Activated naive CD4-positive, alpha-beta T cell treated with Interleukin-2 at 50 U/mL for 16 hours (primary cell): ENCODE measurements at regions not wholly inside any gene's neighbourhood (a gene's known extent, or its start where the extent isn't known, plus 50 kb on each side); places are given as distances from the start of the nearest gene placed in this dataset.

ENCODE experiments used
- DNase-seq: peaks from one replicate; pipeline ENCODE4 v3.0.0-alpha.2; 2020

DNA sequence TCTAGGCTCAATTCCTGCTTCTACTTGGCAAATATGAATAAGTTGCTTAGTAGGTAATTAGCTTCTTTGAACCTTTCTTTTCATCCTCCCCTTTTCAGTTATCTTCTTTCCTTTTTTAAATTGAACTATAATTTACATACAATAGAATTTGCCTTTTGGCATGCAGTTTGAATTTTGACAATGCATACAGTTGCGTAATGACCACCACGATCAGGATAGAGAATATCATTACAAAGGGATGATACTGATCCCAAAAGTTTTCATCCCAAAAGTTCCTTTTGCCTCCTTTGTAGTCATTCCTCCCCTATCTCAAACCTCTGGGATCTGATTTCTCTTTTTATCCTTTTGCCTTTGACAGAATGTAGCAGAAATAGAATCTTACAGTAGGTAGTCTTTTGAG is 164.4 kb downstream of the NOC3L start:
- DNase-seq, result no peak

DNA sequence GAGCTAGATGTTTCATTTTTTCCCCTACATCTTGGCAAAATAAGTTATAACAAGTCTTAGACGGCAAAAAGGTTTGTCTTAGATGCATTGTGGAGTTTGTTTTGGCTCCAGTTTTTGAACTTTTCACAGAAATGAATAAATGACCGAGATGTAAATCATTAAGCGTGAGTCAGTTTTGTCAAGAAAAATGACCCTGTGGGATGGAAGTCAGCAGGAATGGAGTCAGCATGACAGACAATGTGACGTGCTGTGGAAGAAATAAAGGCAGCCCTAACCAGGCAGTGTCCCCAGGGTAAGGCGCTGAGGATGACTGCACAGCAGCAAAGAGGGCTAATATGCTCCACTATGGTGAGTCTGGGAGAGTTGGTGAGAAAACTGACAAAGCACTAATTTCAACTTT is 163.2 kb downstream of the NOC3L start:
- no peak for DNase-seq

DNA sequence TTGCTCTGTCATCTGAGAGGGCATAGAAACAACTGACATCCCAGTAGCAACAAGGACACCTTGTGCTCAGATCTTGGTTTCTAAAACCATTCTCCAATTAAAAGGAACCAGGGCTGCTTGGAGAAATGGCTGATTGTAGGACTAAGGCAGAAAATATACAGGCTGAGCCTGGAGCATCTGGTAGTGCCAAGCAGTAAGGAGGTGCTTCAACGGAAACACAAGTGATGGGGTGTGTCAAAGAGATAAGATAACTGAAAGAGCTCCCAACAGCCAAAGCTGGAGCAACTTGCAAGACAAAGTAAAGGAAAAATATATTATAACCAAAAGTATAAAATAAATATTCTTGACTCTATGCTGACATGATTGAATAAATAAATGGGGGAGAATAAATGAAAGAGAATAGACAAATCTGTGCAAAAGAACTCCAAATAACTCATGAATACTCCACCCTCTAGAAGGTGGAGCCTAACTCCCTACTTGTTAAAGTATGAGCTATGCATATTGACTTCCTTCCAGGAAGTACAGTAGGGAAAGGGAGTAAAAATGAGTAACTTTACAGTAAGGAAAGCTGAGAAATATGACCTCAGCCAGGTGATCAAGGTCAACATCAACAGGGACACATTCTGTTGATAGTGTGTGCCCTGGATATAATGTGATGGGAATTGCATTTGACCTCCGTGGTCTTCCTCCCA is 162.4 kb downstream of the NOC3L start:
- DNase-seq, result no peak

GRCh38 chr10:94205396-94205831 is 157.3 kb downstream of the NOC3L start:
- DNase-seq, result no peak

DNA sequence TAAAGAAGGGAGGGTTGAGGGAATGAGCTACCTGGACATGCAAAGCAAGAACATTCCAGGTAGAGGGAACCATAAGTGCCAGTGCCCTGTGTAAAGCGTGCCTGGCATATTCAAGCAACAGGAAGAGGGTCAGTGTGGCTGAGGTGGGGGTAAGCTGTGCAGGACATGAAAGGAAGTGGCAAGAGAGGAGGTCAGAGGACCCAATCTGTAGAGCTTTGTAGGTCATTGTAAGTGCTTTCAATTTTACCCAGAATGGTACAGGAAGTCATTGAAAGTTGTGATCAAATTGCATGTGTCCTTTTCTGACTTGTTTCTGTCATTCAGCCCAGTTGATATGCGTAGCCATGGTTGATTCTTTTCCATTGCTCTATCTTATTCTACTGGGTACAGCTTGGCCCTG is 156.6 kb downstream of the NOC3L start:
- no peak for DNase-seq

DNA sequence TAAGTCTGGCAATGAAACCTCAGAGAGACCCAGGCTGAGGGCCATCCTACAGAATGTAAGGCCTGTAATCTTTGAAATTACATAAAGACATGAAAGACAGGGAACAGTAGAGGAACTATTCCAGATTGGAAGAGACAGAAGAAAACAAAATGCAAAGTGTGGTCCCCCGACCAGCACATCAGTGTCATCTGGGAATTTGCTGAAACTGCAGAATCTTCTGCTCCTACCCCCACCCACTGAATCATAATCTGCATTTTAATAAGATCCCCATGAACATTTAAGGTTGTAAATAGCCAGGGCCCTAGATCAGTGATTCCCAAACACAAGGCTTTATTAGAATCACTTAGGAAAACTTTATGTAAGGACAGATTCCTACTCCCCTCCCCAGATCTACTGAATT is 154.4 kb downstream of the NOC3L start:
- DNase-seq, result no peak

GRCh38 chr10:94210440-94211168 is 152.1 kb downstream of the NOC3L start:
- DNase-seq, result no peak

- no peak for DNase-seq
Measured at GRCh38 chr10:94211169-94211510, 151.6 kb downstream of the NOC3L start.

- DNase-seq, result no peak
Measured at GRCh38 chr10:94213001-94213530, 149.7 kb downstream of the NOC3L start.

DNA sequence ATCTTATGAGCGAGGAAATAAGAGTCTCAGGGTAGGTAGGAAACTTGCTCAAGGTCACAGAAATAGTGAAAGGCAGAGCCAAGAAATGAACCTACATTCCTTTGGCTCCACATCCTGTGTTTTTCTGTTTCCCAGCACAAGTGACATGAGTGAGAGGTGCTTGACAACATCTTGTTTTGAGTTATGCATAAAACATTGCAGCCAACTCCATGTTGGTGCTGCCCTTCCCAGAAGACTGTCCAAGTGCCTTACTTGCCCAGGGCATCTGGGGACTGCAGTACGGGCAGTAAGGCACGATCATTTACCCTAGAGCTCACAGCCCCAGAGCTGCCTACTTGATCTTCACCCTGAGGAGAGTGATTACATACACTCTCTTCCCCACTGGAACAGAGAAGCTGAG is 148.8 kb downstream of the NOC3L start:
- DNase-seq, result no peak

DNA sequence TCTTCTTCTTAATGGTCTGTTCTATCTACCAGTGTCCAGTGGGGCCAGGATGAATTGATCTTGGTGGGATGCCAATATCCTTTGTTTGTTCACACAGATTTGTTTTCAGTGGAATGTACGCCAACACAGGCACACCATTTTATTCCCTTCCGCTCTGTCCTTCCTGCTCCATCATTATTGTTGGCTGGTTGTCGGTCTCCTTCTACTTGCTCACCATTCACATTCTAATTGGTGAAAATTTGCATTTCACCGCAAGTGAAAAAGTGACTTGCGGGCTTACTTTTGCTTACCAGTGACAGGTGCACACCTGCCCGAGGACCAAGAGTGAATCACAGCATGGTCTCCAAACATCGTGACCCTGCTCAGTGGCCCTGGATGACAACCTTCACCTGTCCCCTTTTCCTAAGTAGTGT is 148.3 kb downstream of the NOC3L start:
- DNase-seq, result no peak

- no peak for DNase-seq
Measured at GRCh38 chr10:94216201-94216600, 146.5 kb downstream of the NOC3L start.

GRCh38 chr10:94217411-94217810 is 145.3 kb downstream of the NOC3L start:
- DNase-seq, result no peak

GRCh38 chr10:94218493-94219183 is 144.1 kb downstream of the NOC3L start:
- DNase-seq, result no peak

DNA sequence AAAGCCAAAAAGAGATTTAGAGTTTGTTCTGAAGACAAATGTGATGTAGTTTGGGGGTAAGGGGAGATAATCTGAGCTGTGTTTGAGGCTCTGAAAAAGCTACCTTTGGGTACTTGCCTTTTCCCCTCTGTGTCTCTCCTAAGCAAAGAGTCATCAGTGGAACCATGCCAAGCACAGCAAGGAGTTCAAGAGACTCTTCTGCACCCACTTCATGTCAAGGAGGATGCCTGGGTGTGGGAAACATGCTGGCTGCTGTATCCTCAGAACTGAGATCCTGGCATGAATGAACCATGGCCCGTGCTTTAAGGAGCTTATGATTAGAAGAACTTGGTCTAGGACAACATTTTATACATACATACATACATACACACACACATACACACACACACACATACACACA is 142.9 kb downstream of the NOC3L start:
- DNase-seq, result no peak

DNA sequence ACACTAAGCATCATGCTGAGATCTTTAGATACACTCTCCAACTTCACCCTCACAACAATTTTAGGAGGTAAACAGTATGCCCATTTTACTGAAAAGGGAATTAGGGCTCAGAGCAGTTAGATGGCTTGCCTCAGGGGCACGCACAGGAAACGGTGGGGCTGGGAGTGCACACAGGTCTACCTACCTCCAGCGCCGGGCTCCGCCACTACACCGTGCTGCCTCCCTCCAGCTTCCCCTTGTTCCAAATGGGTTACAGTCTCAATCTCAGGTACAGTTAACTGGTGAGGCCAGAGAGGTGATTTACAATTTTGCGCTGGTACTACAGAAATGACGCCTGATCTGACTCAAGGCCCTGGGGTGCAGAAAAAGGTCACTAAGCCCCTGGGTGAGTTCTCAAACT is 142.0 kb downstream of the NOC3L start:
- no peak for DNase-seq

DNA sequence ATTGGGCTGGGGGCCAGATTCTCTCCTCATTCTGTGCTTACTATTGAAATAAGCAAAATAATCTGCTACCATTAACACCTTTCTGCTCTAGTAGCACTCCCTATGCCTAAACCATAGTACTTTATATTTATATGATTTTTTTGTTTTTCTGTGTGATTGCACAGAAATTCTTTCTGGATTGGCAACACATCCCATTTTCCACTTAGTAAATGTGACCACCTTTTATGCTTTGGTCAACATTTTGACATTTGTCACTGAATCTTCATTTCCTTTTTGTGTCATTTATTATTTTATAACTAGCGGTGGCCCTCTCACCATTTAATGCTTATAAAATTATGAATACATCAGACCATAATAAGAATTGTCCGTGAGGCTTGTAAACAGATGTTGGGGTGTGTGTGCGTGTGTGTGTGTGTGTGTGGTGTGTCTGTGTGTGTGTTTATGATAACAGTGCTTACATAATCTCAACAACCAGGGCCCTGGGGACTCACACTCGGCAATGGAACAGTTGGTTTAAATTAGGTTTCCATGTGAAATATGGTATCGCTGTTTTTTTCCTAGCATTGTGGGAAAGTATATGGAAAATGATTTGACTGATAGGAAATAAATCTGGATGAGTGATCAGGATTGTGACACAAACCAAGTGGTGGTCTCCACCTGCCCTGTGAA is 138.9 kb downstream of the NOC3L start:
- no peak for DNase-seq

GRCh38 chr10:94224656-94225055 is 138.1 kb downstream of the NOC3L start:
- DNase-seq, result no peak

- DNase-seq, result no peak
Measured at GRCh38 chr10:94225589-94225988, 137.2 kb downstream of the NOC3L start.

DNA sequence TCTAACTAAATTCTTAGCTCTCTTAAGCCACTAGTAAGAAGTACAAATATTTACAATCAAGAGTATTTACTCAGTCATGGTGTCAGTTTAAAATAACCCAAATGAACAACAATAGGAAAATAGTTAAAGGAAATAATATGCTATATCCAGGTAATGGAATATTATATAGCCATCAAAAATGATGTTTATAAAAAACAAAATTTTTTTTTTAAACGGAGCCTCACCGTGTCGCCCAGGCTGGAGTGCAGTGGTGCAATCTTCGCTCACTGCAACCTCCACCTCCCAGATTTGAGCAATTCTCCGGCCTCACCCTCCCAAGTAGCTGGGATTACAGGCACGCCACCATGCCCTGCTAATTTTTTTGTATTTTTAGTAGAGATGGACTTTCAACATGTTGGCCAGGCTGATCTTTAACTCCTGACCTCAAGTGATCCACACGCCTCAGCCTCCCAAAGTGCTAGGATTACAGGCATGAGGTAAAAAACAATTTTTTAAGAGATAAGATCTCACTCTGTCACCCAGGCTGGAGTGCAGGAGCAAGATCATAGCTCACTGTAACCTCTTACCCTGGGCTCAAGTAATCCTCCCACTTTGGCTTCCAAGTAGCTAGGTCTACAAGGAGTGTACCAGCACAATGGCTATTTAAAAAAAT is 132.5 kb downstream of the NOC3L start:
- DNase-seq, result no peak

GRCh38 chr10:94232711-94233383 is 129.9 kb downstream of the NOC3L start:
- DNase-seq, result no peak

DNA sequence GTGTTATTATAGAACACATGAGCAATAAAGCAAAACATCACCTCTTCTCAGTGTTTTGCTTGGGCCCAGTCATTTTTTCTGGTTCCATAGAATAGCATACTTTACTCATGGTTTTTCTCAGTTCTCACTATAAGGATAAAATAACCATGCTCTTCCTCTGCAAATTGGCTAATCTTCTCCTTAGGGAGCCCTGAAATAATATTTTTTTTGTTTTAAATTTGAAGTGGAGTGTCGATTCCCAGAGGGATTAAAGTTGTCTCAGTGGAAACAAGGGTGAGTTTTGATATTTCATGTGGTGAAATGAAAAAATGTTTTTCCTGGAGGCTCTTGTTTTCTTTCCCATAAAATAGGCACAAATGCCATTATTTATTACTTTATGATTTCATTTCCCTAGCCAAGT is 127.3 kb downstream of the NOC3L start:
- DNase-seq, result no peak
